HEK293 (cell line): ENCODE measurements at regions not wholly inside any gene's neighbourhood (a gene's known extent, or its start where the extent isn't known, plus 50 kb on each side); places are given as distances from the start of the nearest gene placed in this dataset.

Experiments
- CTCF ChIA-PET: fragments of 350-600 bp; formaldehyde crosslinking; extraction: SDS; loops from one replicate; lab custom pipeline; 2021; ENCODE audit warnings: antibody characterized with exemption; lab: Yijun Ruan, JAX
- POLR2A ChIA-PET: fragments of 300-600 bp; formaldehyde crosslinking; extraction: SDS; loops from one replicate; lab custom pipeline; 2020; ENCODE audit warnings: antibody characterized with exemption, inconsistent platforms; lab: Yijun Ruan, JAX
- H3K27ac ChIP-seq: fragments of 200-500 bp; sonication (Bioruptor generic); 2 replicates; pipeline ENCODE4 v1.5.1; 2014; ENCODE audit warnings: low read depth, low read length, control low read depth, inconsistent platforms; ENCODE audit errors: extremely low read depth
- H3K36me3 ChIP-seq, 2 experiments: fragments of 200-500 bp in 1 of 2; sonication (Bioruptor generic) in 1 of 2; 1 replicate in 1 of 2; 2 replicates in 1 of 2; pipeline ENCODE4 v1.5.1; 2014 to 2017; ENCODE audit warnings: inconsistent platforms in 2 of 2, low read length in 2 of 2; ENCODE audit not compliant: control insufficient read depth in 2 of 2, insufficient read depth in 1 of 2
- H3K4me1 ChIP-seq: fragments of 200-500 bp; sonication (Bioruptor generic); 2 replicates; pipeline ENCODE4 v1.5.1; 2014; ENCODE audit warnings: mild to moderate bottlenecking, low read length, inconsistent platforms; ENCODE audit not compliant: control insufficient read depth, insufficient read depth
- H3K4me3 ChIP-seq: 2 replicates; pipeline ENCODE4 v1.5.1; 2011; ENCODE audit warnings: low read depth, mild to moderate bottlenecking, control low read depth, low read length, moderate library complexity
- H3K9me3 ChIP-seq: fragments of 200-500 bp; sonication (Bioruptor generic); 2 replicates; pipeline ENCODE4 v1.5.1; 2014; ENCODE audit warnings: low read depth, low read length, inconsistent platforms; ENCODE audit not compliant: control insufficient read depth, insufficient read depth
- FEZF1 ChIP-seq: fragments of 450-650 bp; formaldehyde crosslinking; IDR thresholded peaks from 2 replicates; pipeline ENCODE4 v1.5.1; 2016; ENCODE audit warnings: missing biosample characterization, missing genetic modification characterization
- HOXD13 ChIP-seq: sonication (generic); formaldehyde crosslinking; IDR thresholded peaks from 2 replicates; pipeline ENCODE4 v1.8.0; 2022; ENCODE audit warnings: missing genetic modification reagents, borderline replicate concordance
- KLF8 ChIP-seq: fragments of 450-650 bp; formaldehyde crosslinking; IDR thresholded peaks from 2 replicates; pipeline ENCODE4 v1.5.1; 2016; ENCODE audit warnings: missing biosample characterization, missing genetic modification characterization
- SETDB1 ChIP-seq: IDR thresholded peaks from one replicate; pipeline ENCODE4 v1.6.1; 2017; ENCODE audit warnings: mild to moderate bottlenecking, low read length, moderate library complexity, mixed read lengths; ENCODE audit not compliant: insufficient read length
- SP2 ChIP-seq: fragments of 450-650 bp; formaldehyde crosslinking; IDR thresholded peaks from 2 replicates; pipeline ENCODE4 v1.5.1; 2016; ENCODE audit warnings: missing biosample characterization, missing genetic modification characterization
- SP7 ChIP-seq: fragments of 450-650 bp; formaldehyde crosslinking; IDR thresholded peaks from 2 replicates; pipeline ENCODE4 v1.5.1; 2016; ENCODE audit warnings: missing biosample characterization, missing genetic modification characterization
- TRIM28 ChIP-seq: IDR thresholded peaks from 2 replicates; pipeline ENCODE4 v1.6.1; 2011; ENCODE audit warnings: low read length, control low read depth, borderline replicate concordance
- YY2 ChIP-seq: fragments of 450-650 bp; formaldehyde crosslinking; IDR thresholded peaks from 2 replicates; pipeline ENCODE4 v1.5.1; 2016; ENCODE audit warnings: missing biosample characterization, missing genetic modification characterization
- ZEB2 ChIP-seq: fragments of 450-650 bp; formaldehyde crosslinking; IDR thresholded peaks from 2 replicates; pipeline ENCODE4 v1.5.1; 2016; ENCODE audit warnings: missing biosample characterization, missing genetic modification characterization
- ZFP69B ChIP-seq: fragments of 450-650 bp; formaldehyde crosslinking; IDR thresholded peaks from 2 replicates; pipeline ENCODE4 v1.5.1; 2016; ENCODE audit warnings: missing biosample characterization, missing genetic modification characterization
- ZNF138 ChIP-seq: fragments of 450-650 bp; formaldehyde crosslinking; IDR thresholded peaks from 2 replicates; pipeline ENCODE4 v1.5.1; 2016; ENCODE audit warnings: missing biosample characterization, missing genetic modification characterization, borderline replicate concordance
- ZNF211 ChIP-seq: fragments of 450-650 bp; formaldehyde crosslinking; IDR thresholded peaks from 2 replicates; pipeline ENCODE4 v1.5.1; 2016; ENCODE audit warnings: low read depth, missing biosample characterization, missing genetic modification characterization
- ZNF266 ChIP-seq: fragments of 450-650 bp; formaldehyde crosslinking; IDR thresholded peaks from 2 replicates; pipeline ENCODE4 v1.5.1; 2016; ENCODE audit warnings: missing biosample characterization, missing genetic modification characterization, low read depth
- ZNF335 ChIP-seq: fragments of 450-650 bp; formaldehyde crosslinking; conservative IDR thresholded peaks from 2 replicates; pipeline ENCODE4 v1.5.1; 2016; ENCODE audit warnings: missing biosample characterization, missing genetic modification characterization
- ZNF600 ChIP-seq: fragments of 450-650 bp; formaldehyde crosslinking; IDR thresholded peaks from 2 replicates; pipeline ENCODE4 v1.5.1; 2016; ENCODE audit warnings: missing biosample characterization, missing genetic modification characterization
- ZNF660 ChIP-seq: fragments of 450-650 bp; IDR thresholded peaks from 2 replicates; pipeline ENCODE4 v1.5.1; 2018; ENCODE audit warnings: missing biosample characterization, mild to moderate bottlenecking, missing genetic modification characterization
- ZNF664 ChIP-seq: fragments of 450-650 bp; formaldehyde crosslinking; IDR thresholded peaks from 2 replicates; pipeline ENCODE4 v1.5.1; 2016; ENCODE audit warnings: missing biosample characterization, missing genetic modification characterization
- ZNF791 ChIP-seq: fragments of 450-650 bp; formaldehyde crosslinking; IDR thresholded peaks from 2 replicates; pipeline ENCODE4 v1.5.1; 2016; ENCODE audit warnings: missing biosample characterization, missing genetic modification characterization
- TF ChIP-seq, protein P1 (sequence below): fragments of 450-650 bp; formaldehyde crosslinking; IDR thresholded peaks from 2 replicates; pipeline ENCODE4 v1.5.1; 2016; ENCODE audit warnings: missing biosample characterization, missing genetic modification characterization
- TF ChIP-seq, protein P2 (sequence below): fragments of 450-650 bp; formaldehyde crosslinking; IDR thresholded peaks from 2 replicates; pipeline ENCODE4 v1.5.1; 2016; ENCODE audit warnings: missing biosample characterization, missing genetic modification characterization
- TF ChIP-seq, protein P3 (sequence below): fragments of 450-650 bp; formaldehyde crosslinking; IDR thresholded peaks from 2 replicates; pipeline ENCODE4 v1.5.1; 2016; ENCODE audit warnings: missing biosample characterization, missing genetic modification characterization
- TF ChIP-seq, protein P4 (sequence below): fragments of 450-650 bp; formaldehyde crosslinking; IDR thresholded peaks from 2 replicates; pipeline ENCODE4 v1.5.1; 2016; ENCODE audit warnings: missing biosample characterization, missing genetic modification characterization
- TF ChIP-seq, protein P5 (sequence below): fragments of 450-650 bp; formaldehyde crosslinking; IDR thresholded peaks from 2 replicates; pipeline ENCODE4 v1.5.1; 2016; ENCODE audit warnings: missing biosample characterization, missing genetic modification characterization
- TF ChIP-seq, protein P6 (sequence below): fragments of 450-650 bp; formaldehyde crosslinking; IDR thresholded peaks from 2 replicates; pipeline ENCODE4 v1.5.1; 2016; ENCODE audit warnings: missing biosample characterization, missing genetic modification characterization
- TF ChIP-seq, protein P7 (sequence below): fragments of 450-650 bp; formaldehyde crosslinking; IDR thresholded peaks from 2 replicates; pipeline ENCODE4; 2016; ENCODE audit warnings: missing biosample characterization, missing genetic modification characterization

DNA sequence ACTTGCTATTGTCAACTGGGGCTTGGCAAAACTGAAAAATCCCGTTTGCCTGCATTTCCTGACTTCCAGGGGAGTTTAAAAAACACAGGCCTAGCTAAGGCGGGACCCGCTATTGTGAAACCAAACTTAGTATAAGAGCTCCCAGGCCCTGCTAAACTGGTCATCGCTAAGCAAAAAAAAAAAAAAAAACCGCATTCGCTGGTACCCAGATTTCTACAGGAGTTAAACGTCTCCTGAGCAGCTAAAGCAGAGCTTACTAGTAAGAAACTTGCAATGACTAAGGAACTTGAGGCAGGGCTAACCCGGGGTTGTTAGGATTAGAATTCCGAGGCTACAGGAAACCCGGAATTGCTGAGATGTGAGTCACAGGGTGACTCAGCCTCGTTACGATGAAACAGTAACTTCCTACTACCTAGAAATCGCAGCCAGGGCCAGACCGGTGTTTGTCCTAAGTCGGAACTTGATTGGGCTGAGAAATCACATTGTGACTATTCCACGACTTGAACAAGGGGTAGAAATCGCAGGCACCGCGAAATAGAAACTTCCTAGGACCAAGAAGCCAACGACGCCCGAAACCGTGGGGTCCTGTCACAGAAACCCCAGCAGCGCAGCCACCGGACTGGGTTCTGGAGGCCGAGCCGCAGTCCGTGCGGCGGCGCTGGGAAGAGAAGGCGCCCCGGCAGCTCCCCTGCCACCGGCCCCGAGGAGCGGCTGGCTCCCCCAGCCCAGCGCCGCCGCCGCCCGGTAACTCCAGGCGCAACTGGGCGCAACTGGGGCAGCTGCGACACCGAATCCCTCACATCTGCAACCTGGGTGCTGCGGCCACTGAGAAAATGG lies 89.4 kb downstream of the ANXA2R start:
- Histone ChIP-seq H3K36me3 (no peaks in the 10 kb centered on the region), H3K4me3 (peak overlapping the region; percentile 46), H3K4me1 (no peaks in the 10 kb centered on the region), H3K27ac (peak overlapping the region; percentile 55; the same call in 1 of the 2 replicates), H3K9me3 (no peaks in the 10 kb centered on the region)
- ChIA-PET CTCF (interaction anchor here (0.6 to 1.3 kb wide), 7 partner anchors 12 to 404 kb away, joined by 3 to 9 read pairs (median 4); no protein-coding TSS in a partner anchor), POLR2A (interaction anchor here (0.6 to 1.3 kb wide), 8 partner anchors 10 to 419 kb away, joined by 3 to 6 read pairs (median 3); no protein-coding TSS in a partner anchor)
- TF ChIP-seq YY2, result no peak
- TF ChIP-seq ZNF660 (tag by site-specific recombination), result peak; percentile 86
- TF ChIP-seq ZFP69B (tag by site-specific recombination), result peak; percentile 54; the same call in 1 of the 2 replicates
- TF ChIP-seq FEZF1, result no peak
- TF ChIP-seq SETDB1, result peak; percentile 64
- TF ChIP-seq ZNF664 (tag by site-specific recombination), result no peak
- TF ChIP-seq ZNF138 (tag by site-specific recombination), result no peak
- TF ChIP-seq, protein P1, sequence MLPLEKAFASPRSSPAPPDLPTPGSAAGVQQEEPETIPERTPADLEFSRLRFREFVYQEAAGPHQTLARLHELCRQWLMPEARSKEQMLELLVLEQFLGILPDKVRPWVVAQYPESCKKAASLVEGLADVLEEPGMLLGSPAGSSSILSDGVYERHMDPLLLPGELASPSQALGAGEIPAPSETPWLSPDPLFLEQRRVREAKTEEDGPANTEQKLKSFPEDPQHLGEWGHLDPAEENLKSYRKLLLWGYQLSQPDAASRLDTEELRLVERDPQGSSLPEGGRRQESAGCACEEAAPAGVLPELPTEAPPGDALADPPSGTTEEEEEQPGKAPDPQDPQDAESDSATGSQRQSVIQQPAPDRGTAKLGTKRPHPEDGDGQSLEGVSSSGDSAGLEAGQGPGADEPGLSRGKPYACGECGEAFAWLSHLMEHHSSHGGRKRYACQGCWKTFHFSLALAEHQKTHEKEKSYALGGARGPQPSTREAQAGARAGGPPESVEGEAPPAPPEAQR, result no peak
- TF ChIP-seq, protein P2, sequence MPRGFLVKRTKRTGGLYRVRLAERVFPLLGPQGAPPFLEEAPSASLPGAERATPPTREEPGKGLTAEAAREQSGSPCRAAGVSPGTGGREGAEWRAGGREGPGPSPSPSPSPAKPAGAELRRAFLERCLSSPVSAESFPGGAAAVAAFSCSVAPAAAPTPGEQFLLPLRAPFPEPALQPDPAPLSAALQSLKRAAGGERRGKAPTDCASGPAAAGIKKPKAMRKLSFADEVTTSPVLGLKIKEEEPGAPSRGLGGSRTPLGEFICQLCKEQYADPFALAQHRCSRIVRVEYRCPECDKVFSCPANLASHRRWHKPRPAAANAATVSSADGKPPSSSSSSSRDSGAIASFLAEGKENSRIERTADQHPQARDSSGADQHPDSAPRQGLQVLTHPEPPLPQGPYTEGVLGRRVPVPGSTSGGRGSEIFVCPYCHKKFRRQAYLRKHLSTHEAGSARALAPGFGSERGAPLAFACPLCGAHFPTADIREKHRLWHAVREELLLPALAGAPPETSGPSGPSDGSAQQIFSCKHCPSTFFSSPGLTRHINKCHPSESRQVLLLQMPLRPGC (tag by site-specific recombination), result peak; percentile 46; the same call in 1 of the 2 replicates
- 0 out of 2 replicates have a peak, but pooled peaks have one; percentile 22 for TF ChIP-seq KLF8 (tag by site-specific recombination)
- TF ChIP-seq, protein P3, sequence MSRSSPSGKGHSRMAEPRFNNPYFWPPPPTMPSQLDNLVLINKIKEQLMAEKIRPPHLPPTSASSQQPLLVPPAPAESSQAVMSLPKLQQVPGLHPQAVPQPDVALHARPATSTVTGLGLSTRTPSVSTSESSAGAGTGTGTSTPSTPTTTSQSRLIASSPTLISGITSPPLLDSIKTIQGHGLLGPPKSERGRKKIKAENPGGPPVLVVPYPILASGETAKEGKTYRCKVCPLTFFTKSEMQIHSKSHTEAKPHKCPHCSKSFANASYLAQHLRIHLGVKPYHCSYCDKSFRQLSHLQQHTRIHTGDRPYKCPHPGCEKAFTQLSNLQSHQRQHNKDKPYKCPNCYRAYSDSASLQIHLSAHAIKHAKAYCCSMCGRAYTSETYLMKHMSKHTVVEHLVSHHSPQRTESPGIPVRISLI (tag by site-specific recombination), result peak; percentile 57; the same call in 1 of the 2 replicates
- TF ChIP-seq, protein P4, sequence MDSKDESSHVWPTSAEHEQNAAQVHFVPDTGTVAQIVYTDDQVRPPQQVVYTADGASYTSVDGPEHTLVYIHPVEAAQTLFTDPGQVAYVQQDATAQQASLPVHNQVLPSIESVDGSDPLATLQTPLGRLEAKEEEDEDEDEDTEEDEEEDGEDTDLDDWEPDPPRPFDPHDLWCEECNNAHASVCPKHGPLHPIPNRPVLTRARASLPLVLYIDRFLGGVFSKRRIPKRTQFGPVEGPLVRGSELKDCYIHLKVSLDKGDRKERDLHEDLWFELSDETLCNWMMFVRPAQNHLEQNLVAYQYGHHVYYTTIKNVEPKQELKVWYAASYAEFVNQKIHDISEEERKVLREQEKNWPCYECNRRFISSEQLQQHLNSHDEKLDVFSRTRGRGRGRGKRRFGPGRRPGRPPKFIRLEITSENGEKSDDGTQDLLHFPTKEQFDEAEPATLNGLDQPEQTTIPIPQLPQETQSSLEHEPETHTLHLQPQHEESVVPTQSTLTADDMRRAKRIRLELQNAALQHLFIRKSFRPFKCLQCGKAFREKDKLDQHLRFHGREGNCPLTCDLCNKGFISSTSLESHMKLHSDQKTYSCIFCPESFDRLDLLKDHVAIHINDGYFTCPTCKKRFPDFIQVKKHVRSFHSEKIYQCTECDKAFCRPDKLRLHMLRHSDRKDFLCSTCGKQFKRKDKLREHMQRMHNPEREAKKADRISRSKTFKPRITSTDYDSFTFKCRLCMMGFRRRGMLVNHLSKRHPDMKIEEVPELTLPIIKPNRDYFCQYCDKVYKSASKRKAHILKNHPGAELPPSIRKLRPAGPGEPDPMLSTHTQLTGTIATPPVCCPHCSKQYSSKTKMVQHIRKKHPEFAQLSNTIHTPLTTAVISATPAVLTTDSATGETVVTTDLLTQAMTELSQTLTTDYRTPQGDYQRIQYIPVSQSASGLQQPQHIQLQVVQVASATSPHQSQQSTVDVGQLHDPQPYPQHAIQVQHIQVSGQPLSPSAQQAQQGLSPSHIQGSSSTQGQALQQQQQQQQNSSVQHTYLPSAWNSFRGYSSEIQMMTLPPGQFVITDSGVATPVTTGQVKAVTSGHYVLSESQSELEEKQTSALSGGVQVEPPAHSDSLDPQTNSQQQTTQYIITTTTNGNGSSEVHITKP (tag by site-specific recombination), result peak; percentile 43; the same call in 1 of the 2 replicates
- TF ChIP-seq, protein P5, sequence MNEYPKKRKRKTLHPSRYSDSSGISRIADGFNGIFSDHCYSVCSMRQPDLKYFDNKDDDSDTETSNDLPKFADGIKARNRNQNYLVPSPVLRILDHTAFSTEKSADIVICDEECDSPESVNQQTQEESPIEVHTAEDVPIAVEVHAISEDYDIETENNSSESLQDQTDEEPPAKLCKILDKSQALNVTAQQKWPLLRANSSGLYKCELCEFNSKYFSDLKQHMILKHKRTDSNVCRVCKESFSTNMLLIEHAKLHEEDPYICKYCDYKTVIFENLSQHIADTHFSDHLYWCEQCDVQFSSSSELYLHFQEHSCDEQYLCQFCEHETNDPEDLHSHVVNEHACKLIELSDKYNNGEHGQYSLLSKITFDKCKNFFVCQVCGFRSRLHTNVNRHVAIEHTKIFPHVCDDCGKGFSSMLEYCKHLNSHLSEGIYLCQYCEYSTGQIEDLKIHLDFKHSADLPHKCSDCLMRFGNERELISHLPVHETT (tag by site-specific recombination), result no peak
- peak; percentile 65 for TF ChIP-seq SP7 (tag by site-specific recombination)
- no peak for TF ChIP-seq ZNF211 (tag by site-specific recombination)
- TF ChIP-seq ZNF266, result no peak
- no peak for TF ChIP-seq HOXD13 (CRISPR knock-in tag)
- no peak for TF ChIP-seq ZNF791 (tag by site-specific recombination)
- TF ChIP-seq, protein P6, sequence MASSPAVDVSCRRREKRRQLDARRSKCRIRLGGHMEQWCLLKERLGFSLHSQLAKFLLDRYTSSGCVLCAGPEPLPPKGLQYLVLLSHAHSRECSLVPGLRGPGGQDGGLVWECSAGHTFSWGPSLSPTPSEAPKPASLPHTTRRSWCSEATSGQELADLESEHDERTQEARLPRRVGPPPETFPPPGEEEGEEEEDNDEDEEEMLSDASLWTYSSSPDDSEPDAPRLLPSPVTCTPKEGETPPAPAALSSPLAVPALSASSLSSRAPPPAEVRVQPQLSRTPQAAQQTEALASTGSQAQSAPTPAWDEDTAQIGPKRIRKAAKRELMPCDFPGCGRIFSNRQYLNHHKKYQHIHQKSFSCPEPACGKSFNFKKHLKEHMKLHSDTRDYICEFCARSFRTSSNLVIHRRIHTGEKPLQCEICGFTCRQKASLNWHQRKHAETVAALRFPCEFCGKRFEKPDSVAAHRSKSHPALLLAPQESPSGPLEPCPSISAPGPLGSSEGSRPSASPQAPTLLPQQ, result 0 out of 2 replicates have a peak, but pooled peaks have one; percentile 24
- no peak for TF ChIP-seq ZNF600 (tag by site-specific recombination)
- TF ChIP-seq, protein P7, sequence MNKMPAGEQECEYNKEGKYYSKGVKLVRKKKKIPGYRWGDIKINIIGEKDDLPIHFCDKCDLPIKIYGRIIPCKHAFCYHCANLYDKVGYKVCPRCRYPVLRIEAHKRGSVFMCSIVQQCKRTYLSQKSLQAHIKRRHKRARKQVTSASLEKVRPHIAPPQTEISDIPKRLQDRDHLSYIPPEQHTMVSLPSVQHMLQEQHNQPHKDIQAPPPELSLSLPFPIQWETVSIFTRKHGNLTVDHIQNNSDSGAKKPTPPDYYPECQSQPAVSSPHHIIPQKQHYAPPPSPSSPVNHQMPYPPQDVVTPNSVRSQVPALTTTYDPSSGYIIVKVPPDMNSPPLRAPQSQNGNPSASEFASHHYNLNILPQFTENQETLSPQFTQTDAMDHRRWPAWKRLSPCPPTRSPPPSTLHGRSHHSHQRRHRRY (tag by site-specific recombination), result no peak
- TF ChIP-seq TRIM28, result no peak
- TF ChIP-seq SP2, result no peak
- peak; percentile 52; the same call in 1 of the 2 replicates for TF ChIP-seq ZEB2
- TF ChIP-seq ZNF335 (tag by site-specific recombination), result peak; percentile 48; the same call in 1 of the 2 replicates
